LNCAP (cell line): ENCODE measurements at regions not wholly inside any gene's neighbourhood (a gene's known extent, or its start where the extent isn't known, plus 50 kb on each side); places are given as distances from the start of the nearest gene placed in this dataset.

ENCODE experiments used
- TF ChIP-seq, protein P1 (sequence below): fragments of 450-650 bp; IDR thresholded peaks from 2 replicates; pipeline ENCODE4 v1.5.1; 2017; ENCODE audit warnings: mild to moderate bottlenecking

DNA sequence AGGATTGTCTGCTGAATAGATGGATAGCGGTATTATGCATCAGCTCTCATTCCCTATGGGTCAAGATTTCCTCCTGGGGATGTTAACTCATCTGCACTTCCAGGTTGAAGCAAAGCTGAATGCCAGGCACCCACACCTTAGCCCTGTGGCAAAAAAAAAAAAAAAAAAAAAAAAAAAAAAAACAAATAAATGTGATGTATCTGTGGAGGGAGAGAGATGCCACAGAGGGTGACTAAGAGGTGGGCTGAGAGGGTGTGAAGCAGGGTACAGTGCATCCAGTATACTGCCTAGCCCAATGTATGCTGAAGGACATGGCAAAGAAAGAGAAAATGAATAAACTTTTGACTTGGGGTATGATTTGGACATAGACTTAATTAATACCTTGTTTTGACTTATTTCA lies 91.4 kb downstream of the COPS8 start:
- TF ChIP-seq, protein P1, sequence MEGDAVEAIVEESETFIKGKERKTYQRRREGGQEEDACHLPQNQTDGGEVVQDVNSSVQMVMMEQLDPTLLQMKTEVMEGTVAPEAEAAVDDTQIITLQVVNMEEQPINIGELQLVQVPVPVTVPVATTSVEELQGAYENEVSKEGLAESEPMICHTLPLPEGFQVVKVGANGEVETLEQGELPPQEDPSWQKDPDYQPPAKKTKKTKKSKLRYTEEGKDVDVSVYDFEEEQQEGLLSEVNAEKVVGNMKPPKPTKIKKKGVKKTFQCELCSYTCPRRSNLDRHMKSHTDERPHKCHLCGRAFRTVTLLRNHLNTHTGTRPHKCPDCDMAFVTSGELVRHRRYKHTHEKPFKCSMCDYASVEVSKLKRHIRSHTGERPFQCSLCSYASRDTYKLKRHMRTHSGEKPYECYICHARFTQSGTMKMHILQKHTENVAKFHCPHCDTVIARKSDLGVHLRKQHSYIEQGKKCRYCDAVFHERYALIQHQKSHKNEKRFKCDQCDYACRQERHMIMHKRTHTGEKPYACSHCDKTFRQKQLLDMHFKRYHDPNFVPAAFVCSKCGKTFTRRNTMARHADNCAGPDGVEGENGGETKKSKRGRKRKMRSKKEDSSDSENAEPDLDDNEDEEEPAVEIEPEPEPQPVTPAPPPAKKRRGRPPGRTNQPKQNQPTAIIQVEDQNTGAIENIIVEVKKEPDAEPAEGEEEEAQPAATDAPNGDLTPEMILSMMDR: no peak

GRCh38 chr2:237177986-237178385 lies 92.3 kb downstream of the COPS8 start:
- TF ChIP-seq, protein P1: no peak

- TF ChIP-seq, protein P1: no peak
Measured at GRCh38 chr2:237178396-237178795, 92.7 kb downstream of the COPS8 start.

- TF ChIP-seq, protein P1: no peak
Measured at GRCh38 chr2:237179161-237179560, 93.5 kb downstream of the COPS8 start.

DNA sequence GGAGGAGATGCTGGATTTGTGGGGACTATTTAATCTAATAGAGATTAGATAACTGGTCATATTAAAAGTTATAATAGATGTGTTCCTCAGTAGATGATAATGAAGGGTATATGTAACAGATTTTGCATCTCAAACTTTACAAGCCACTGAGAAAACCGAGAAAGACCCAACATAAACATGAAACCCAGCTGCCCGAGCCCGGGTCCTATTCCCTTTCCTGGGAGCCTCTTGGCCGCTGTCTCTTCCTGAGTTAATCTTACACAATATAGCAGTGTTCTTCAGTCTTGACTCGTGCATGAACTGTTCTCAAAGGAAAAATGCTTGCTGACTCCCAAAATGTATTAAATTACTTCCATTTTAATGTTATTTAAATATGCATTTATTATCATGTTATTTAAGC lies 94.5 kb downstream of the COPS8 start:
- TF ChIP-seq, protein P1: no peak

GRCh38 chr2:237180987-237181386 lies 95.3 kb downstream of the COPS8 start:
- TF ChIP-seq, protein P1: no peak

- TF ChIP-seq, protein P1: no peak
Measured at GRCh38 chr2:237181844-237182243, 96.2 kb downstream of the COPS8 start.

DNA sequence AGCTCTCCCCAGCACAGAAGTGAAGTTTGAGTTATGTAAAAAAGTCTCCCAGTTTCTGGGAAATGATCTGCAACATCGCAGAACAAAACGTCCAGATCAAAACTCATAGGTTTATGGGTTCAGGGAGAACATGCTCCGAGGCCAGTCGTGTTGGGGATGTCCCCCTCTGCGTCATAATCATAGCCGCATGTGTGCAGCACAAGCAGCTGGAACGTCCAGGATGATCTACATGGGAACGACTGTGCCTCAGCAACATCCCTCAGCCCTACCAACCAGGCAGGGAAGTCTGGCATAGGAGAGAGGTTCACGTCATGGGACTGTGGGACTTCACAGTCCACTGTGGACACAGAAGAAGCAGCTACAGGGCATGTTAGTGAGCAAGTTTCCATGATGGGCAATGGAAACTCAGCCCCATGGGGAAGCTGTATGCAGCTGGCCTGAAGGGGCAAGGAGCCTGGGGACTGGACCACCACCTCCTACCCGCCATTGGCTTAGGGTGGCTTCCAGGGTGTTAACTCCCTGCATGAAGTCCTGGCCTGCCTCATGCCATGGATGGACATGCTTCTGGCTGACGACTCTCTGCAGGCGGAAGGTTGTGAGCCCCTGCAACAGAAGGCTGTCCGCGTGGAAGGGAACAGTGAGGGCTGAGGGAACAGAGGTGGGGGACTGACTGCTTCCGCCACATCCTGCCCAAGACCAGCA lies 96.9 kb downstream of the COPS8 start:
- TF ChIP-seq, protein P1: no peak
